Psoas muscle (tissue), 7 donors: ENCODE measurements at regions not wholly inside any gene's neighbourhood (a gene's known extent, or its start where the extent isn't known, plus 50 kb on each side); places are given as distances from the start of the nearest gene placed in this dataset.

ENCODE experiments used
- ATAC-seq, 4 donors: fragments of 200-7000 bp; cut with Tn5 transposase; one replicate each; pipeline ENCODE4 v1.9.1; 2020; ENCODE audit warnings: moderate library complexity in 3 of 4, mild to moderate bottlenecking in 2 of 4
- DNase-seq, 2 donors: peaks; one replicate each; pipeline ENCODE4 v3.0.0-alpha.2; 2020
- H3K27ac ChIP-seq: fragments of 200-600 bp; one replicate; pipeline ENCODE4 v1.8.0; 2022
- H3K27me3 ChIP-seq, 3 donors: fragments of 200-600 bp in 1 of 3; one replicate each; pipeline versions ENCODE4 v1.6.1 to v1.8.0; 2013 to 2022; ENCODE audit warnings: low read length in 2 of 3, mild to moderate bottlenecking in 2 of 3, moderate library complexity in 1 of 3; ENCODE audit not compliant: insufficient read depth in 3 of 3
- H3K36me3 ChIP-seq, 2 donors: fragments of 200-600 bp in 1 of 2; one replicate each; pipeline versions ENCODE4 v1.6.1 to v1.8.0; 2013 to 2022; ENCODE audit warnings: low read depth in 1 of 2, mild to moderate bottlenecking in 1 of 2, moderate library complexity in 1 of 2; ENCODE audit not compliant: insufficient read depth in 1 of 2
- H3K4me1 ChIP-seq: fragments of 200-600 bp; one replicate; pipeline ENCODE4 v1.8.0; 2022
- H3K4me3 ChIP-seq: fragments of 200-600 bp; one replicate; pipeline ENCODE4 v1.8.0; 2022; ENCODE audit warnings: mild to moderate bottlenecking
- H3K9me3 ChIP-seq: fragments of 200-600 bp; one replicate; pipeline ENCODE4 v1.8.0; 2022
- WGBS, 3 donors: extraction: QIAGEN DNeasy Blood & Tissue Kit; methylation state at CpG; one replicate each; pipeline versions ENCODE4 v1.1.6 to v1.1.7; 2013; 5-methylcytosine and 5-hydroxymethylcytosine counted together
- intact Hi-C, 2 donors: fragments of 100-400 bp; cut with DNase I; formaldehyde crosslinking; loops; one replicate each; pipeline versions ENCODE4 v1.11.0 to v1.14.2; 2022
- TF ChIP-seq, protein P1 (sequence below): fragments of 200-600 bp; IDR thresholded peaks from one replicate; pipeline ENCODE4 v1.8.0; 2022; ENCODE audit warnings: antibody characterized with exemption
- donor health status: healthy with polysubstance abuse.
- donor health status: DM: no; HTN: no; CAD: no; lungs with moderate emphysema.
- donor health status: Bipolar disorder and iron deficiency.
- donor health status: healthy.
- donor health status: DM: yes; HTN: yes; CAD: no.
- donor health status: DM: no; HTN: no; CAD: no.
- donor health status: DM: yes; HTN: yes; CAD: no.

GRCh38 chr1:80447526-80447925, 1353.2 kb upstream of the ADGRL2 start:
- Histone ChIP-seq H3K27me3 (peaks cover 0 to 2% (median 0%) of the 10 kb centered on the region in 3 donors), H3K4me3 (no peak overlapping the region), H3K4me1 (no peaks in the 10 kb centered on the region), H3K36me3 (no peaks in the 10 kb centered on the region), H3K9me3 (no peaks in the 10 kb centered on the region), H3K27ac (no peak overlapping the region)
- TF ChIP-seq, protein P1, sequence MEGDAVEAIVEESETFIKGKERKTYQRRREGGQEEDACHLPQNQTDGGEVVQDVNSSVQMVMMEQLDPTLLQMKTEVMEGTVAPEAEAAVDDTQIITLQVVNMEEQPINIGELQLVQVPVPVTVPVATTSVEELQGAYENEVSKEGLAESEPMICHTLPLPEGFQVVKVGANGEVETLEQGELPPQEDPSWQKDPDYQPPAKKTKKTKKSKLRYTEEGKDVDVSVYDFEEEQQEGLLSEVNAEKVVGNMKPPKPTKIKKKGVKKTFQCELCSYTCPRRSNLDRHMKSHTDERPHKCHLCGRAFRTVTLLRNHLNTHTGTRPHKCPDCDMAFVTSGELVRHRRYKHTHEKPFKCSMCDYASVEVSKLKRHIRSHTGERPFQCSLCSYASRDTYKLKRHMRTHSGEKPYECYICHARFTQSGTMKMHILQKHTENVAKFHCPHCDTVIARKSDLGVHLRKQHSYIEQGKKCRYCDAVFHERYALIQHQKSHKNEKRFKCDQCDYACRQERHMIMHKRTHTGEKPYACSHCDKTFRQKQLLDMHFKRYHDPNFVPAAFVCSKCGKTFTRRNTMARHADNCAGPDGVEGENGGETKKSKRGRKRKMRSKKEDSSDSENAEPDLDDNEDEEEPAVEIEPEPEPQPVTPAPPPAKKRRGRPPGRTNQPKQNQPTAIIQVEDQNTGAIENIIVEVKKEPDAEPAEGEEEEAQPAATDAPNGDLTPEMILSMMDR: no peak
- WGBS, 3 donors: 96 to 100% (median 97%) methylated on average over 1 of the region's 1 CpG
- intact Hi-C loops: no loop called here
- ATAC-seq (no peak), DNase-seq (no peak)

DNA sequence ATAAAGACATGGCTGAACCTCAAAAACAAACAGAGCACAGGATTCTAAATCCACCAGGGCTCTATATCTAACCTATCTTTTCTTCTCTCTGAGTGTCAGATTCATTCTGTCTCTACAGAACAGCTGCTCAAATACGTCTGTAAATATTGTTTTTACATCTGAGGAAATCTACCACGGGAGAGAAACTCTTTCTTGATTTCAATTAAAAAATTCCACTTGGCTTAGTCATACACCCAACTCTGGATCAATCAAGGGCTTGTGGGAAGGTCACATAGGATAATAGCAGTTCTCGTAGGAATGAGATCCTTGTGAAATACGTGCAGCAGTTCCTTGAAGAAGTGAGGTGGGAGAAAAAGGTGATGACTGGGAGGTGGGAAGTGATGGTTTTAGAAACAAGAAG, 1355.7 kb upstream of the ADGRL2 start:
- Histone ChIP-seq H3K4me3 (no peak overlapping the region), H3K36me3 (no peaks in the 10 kb centered on the region), H3K27ac (no peak overlapping the region), H3K9me3 (no peaks in the 10 kb centered on the region), H3K4me1 (no peaks in the 10 kb centered on the region), H3K27me3 (peaks cover 0 to 2% (median 0%) of the 10 kb centered on the region in 3 donors)
- WGBS, 3 donors: 53 to 56% (median 55%) methylated on average over 4 of the region's 4 CpGs
- intact Hi-C loops: no loop called here
- DNase-seq (no peak), ATAC-seq (no peak)
- TF ChIP-seq, protein P1: no peak

- Histone ChIP-seq H3K9me3 (no peaks in the 10 kb centered on the region), H3K27ac (no peak overlapping the region), H3K4me1 (no peaks in the 10 kb centered on the region), H3K36me3 (no peaks in the 10 kb centered on the region), H3K4me3 (no peak overlapping the region), H3K27me3 (peaks cover 0 to 2% (median 0%) of the 10 kb centered on the region in 3 donors)
- 78 to 88% (median 82%) methylated on average over 3 of the region's 3 CpGs for WGBS, 3 donors
- no peak for DNase-seq
- TF ChIP-seq, protein P1: no peak
- intact Hi-C loops: no loop called here
- ATAC-seq: no peak
Observed at GRCh38 chr1:80444171-80444570, 1356.6 kb upstream of the ADGRL2 start.

GRCh38 chr1:80441664-80442063, 1359.1 kb upstream of the ADGRL2 start:
- TF ChIP-seq, protein P1: no peak
- H3K9me3 ChIP-seq: no peaks in the 10 kb centered on the region
- WGBS, 3 donors: 42 to 49% (median 43%) methylated on average over 7 of the region's 7 CpGs
- no peaks in the 10 kb centered on the region for H3K4me1 ChIP-seq
- peaks cover 0 to 2% (median 0%) of the 10 kb centered on the region in 3 donors for H3K27me3 ChIP-seq
- H3K4me3 ChIP-seq: no peak overlapping the region
- no peak for DNase-seq
- H3K27ac ChIP-seq: no peak overlapping the region
- intact Hi-C loops: no loop called here
- ATAC-seq: no peak
- H3K36me3 ChIP-seq: no peaks in the 10 kb centered on the region

- Histone ChIP-seq H3K4me3 (no peak overlapping the region), H3K36me3 (no peaks in the 10 kb centered on the region), H3K4me1 (no peaks in the 10 kb centered on the region), H3K9me3 (no peaks in the 10 kb centered on the region), H3K27ac (no peak overlapping the region), H3K27me3 (no peaks in the 10 kb centered on the region)
- intact Hi-C loops: no loop called here
- WGBS, 3 donors: 73 to 92% (median 85%) methylated on average over 1 of the region's 1 CpG
- DNase-seq: no peak
- TF ChIP-seq, protein P1: no peak
- no peak for ATAC-seq
Observed at GRCh38 chr1:80436851-80437250, 1363.9 kb upstream of the ADGRL2 start.
